Naive thymus-derived CD4-positive, alpha-beta T cell (primary cell): ENCODE measurements at regions not wholly inside any gene's neighbourhood (a gene's known extent, or its start where the extent isn't known, plus 50 kb on each side); places are given as distances from the start of the nearest gene placed in this dataset.

Experiments used
- ATAC-seq: fragments of 150-1000 bp; cut with Tn5 transposase; 2 replicates; pipeline ENCODE4 v1.10.0; 2021; ENCODE audit warnings: mild to moderate bottlenecking, moderate library complexity
- CTCF ChIA-PET: fragments of 350-600 bp; sonication (Branson Sonifier 250); formaldehyde crosslinking; loops from one replicate; lab custom pipeline; 2021; ENCODE audit warnings: antibody characterized with exemption; lab: Charles Lee
- POLR2A ChIA-PET: fragments of 350-600 bp; sonication (Branson Sonifier 250); formaldehyde crosslinking; loops from one replicate; lab custom pipeline; 2021; ENCODE audit warnings: antibody characterized with exemption, inconsistent platforms; lab: Charles Lee
- DNase-seq, 9 donors: peaks; one replicate each; pipeline versions ENCODE4 v3.0.0 to v3.0.0-alpha.2; 2020 to 2022; ENCODE audit warnings: mixed read lengths in 1 of 9
- H3K27ac ChIP-seq: one replicate; pipeline ENCODE4 v1.7.0; 2013; ENCODE audit warnings: mild to moderate bottlenecking, low read depth, low read length, moderate library complexity
- H3K27me3 ChIP-seq, 2 donors: one replicate each; pipeline ENCODE4 v1.7.0; 2013; ENCODE audit warnings: low read length in 2 of 2, mild to moderate bottlenecking in 2 of 2, moderate library complexity in 2 of 2; ENCODE audit not compliant: control insufficient read depth in 2 of 2, insufficient read depth in 2 of 2
- H3K36me3 ChIP-seq, 3 experiments: 1 replicate in 2 of 3; 2 replicates in 1 of 3; pipeline ENCODE4 v1.7.0; 2013; ENCODE audit warnings: low read length in 3 of 3, mild to moderate bottlenecking in 3 of 3, moderate library complexity in 1 of 3; ENCODE audit not compliant: insufficient read depth in 3 of 3, control insufficient read depth in 2 of 3
- H3K4me1 ChIP-seq, 2 donors: one replicate each; pipeline ENCODE4 v1.7.0; 2013; ENCODE audit warnings: low read length in 2 of 2, mild to moderate bottlenecking in 2 of 2, moderate library complexity in 1 of 2; ENCODE audit not compliant: control insufficient read depth in 2 of 2, insufficient read depth in 2 of 2
- H3K4me3 ChIP-seq: 2 replicates; pipeline ENCODE4 v1.7.0; 2013; ENCODE audit warnings: mild to moderate bottlenecking, low read length
- H3K9me3 ChIP-seq, 3 experiments: 1 replicate in 2 of 3; 2 replicates in 1 of 3; pipeline ENCODE4 v1.7.0; 2013; ENCODE audit warnings: low read length in 3 of 3; ENCODE audit not compliant: control insufficient read depth in 2 of 3
- H3K27ac Mint-ChIP-seq, 9 donors: one replicate each; pipeline ENCODE4 v1.8.0; 2020 to 2022; ENCODE audit warnings: mixed read lengths in 9 of 9, mild to moderate bottlenecking in 8 of 9, moderate library complexity in 5 of 9, inconsistent platforms in 2 of 9
- H3K27me3 Mint-ChIP-seq, 5 donors: one replicate each; pipeline ENCODE4 v1.8.0; 2021 to 2022; ENCODE audit warnings: mixed read lengths in 5 of 5, mild to moderate bottlenecking in 1 of 5
- H3K36me3 Mint-ChIP-seq, 5 donors: one replicate each; pipeline ENCODE4 v1.8.0; 2020 to 2022; ENCODE audit warnings: mixed read lengths in 5 of 5, mild to moderate bottlenecking in 3 of 5, inconsistent platforms in 1 of 5
- H3K4me1 Mint-ChIP-seq, 7 donors: one replicate each; pipeline ENCODE4 v1.8.0; 2020 to 2022; ENCODE audit warnings: mixed read lengths in 7 of 7, mild to moderate bottlenecking in 3 of 7, inconsistent platforms in 1 of 7
- H3K4me3 Mint-ChIP-seq, 10 donors: one replicate each; pipeline ENCODE4 v1.8.0; 2020 to 2022; ENCODE audit warnings: mild to moderate bottlenecking in 10 of 10, mixed read lengths in 10 of 10, moderate library complexity in 6 of 10, inconsistent platforms in 2 of 10
- H3K9me3 Mint-ChIP-seq, 11 donors: one replicate each; pipeline ENCODE4 v1.8.0; 2020 to 2022; ENCODE audit warnings: mixed read lengths in 11 of 11, mild to moderate bottlenecking in 4 of 11, inconsistent platforms in 1 of 11, moderate library complexity in 1 of 11
- intact Hi-C, 2 donors: fragments of 100-400 bp; cut with micrococcal nuclease; formaldehyde crosslinking; loops; one replicate each; pipeline ENCODE4 v1.15.1; 2023

DNA sequence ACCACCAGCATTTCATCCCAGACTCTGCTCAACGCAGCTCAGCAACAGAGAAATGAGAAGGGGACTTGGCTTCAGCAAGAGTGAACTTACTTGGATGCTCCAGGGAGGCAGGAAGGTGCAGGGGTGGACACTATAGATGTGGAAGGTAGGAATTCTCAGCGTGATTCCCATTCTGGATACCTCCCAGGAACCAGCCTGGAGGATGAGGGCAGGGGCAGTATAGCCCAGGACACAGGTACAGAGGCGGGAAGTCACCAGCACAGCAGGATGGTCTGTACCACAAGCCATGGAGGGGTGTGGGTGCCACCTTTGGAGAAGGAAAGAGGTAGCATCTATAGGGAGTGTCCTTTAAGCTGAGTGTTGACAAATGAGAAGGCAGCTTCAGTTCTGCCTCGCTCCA, 1275.2 kb downstream of the TBC1D22A start:
- Mint-ChIP-seq H3K27ac (no peak overlapping the region), H3K9me3 (peaks cover 0 to 6% (median 0%) of the 10 kb centered on the region in 11 donors), H3K36me3 (no peaks in the 10 kb centered on the region), H3K4me1 (no peaks in the 10 kb centered on the region), H3K4me3 (no peak overlapping the region), H3K27me3 (peaks cover 0 to 31% (median 25%) of the 10 kb centered on the region in 5 donors)
- intact Hi-C loops: no loop called here
- no peak overlapping the region for H3K27ac ChIP-seq
- CTCF ChIA-PET: no interaction called here
- no peaks in the 10 kb centered on the region for H3K27me3 ChIP-seq
- no peak for DNase-seq
- H3K4me3 ChIP-seq: no peak overlapping the region
- POLR2A ChIA-PET: no interaction called here
- no peaks in the 10 kb centered on the region for H3K4me1 ChIP-seq
- H3K9me3 ChIP-seq: no peaks in the 10 kb centered on the region
- no peaks in the 10 kb centered on the region for H3K36me3 ChIP-seq
- ATAC-seq: no peak

DNA sequence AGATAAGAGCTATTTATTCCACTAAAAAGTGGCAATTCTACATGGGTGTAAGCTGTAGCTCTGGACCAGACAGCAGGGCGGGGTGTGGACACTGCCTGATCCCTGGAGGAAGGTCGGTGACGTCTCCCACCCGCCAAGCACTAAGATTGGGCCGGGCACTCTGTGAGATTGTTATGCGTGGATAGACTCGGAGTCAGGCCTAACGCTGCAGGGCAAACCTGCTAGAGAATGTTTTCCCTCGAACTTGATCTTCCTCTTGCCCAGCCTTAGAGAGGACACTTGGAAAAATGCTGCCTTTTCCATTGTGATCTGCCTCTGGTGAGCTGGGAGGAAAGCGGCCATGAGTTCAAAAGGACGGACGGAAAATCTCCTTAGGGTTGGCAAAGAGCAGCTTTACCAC, 1273.4 kb downstream of the TBC1D22A start:
- Mint-ChIP-seq H3K27ac (no peak overlapping the region), H3K4me3 (no peak overlapping the region), H3K9me3 (peaks cover 0 to 3% (median 0%) of the 10 kb centered on the region in 11 donors), H3K27me3 (peaks cover 0 to 25% (median 21%) of the 10 kb centered on the region in 5 donors), H3K4me1 (no peaks in the 10 kb centered on the region), H3K36me3 (no peaks in the 10 kb centered on the region)
- DNase-seq (no peak), ATAC-seq (no peak)
- Histone ChIP-seq H3K27me3 (no peaks in the 10 kb centered on the region), H3K27ac (no peak overlapping the region), H3K4me1 (no peaks in the 10 kb centered on the region), H3K36me3 (no peaks in the 10 kb centered on the region), H3K9me3 (no peaks in the 10 kb centered on the region), H3K4me3 (no peak overlapping the region)
- intact Hi-C loops: no loop called here
- POLR2A ChIA-PET: no interaction called here
- CTCF ChIA-PET: no interaction called here

DNA sequence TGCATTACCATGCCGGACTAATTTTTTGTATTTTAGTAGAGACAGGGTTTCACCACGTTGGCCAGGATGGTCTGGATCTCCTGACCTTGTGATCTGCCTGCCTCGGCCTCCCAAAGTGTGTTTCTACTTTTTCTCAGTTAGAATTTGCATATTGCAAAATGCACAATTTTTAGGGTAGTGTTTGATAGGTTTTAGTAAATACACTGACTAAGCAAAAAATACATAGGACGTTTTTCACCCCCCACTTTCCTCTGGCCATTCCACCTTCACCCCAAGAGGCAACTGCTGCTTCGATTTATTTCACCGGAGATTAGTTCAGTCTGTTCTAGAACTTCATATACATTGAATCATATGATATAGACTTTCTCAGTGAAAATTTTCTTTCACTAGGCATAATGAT, 1269.1 kb downstream of the TBC1D22A start:
- H3K9me3 Mint-ChIP-seq: no peaks in the 10 kb centered on the region
- ChIA-PET CTCF (no interaction called here), POLR2A (no interaction called here)
- H3K27ac ChIP-seq: no peak overlapping the region
- H3K36me3 Mint-ChIP-seq: no peaks in the 10 kb centered on the region
- H3K9me3 ChIP-seq: no peaks in the 10 kb centered on the region
- H3K4me3 Mint-ChIP-seq: no peak overlapping the region
- DNase-seq (no peak), ATAC-seq (no peak)
- H3K4me3 ChIP-seq: no peak overlapping the region
- no peaks in the 10 kb centered on the region for H3K4me1 ChIP-seq
- H3K36me3 ChIP-seq: no peaks in the 10 kb centered on the region
- peaks cover 0 to 15% (median 9%) of the 10 kb centered on the region in 5 donors for H3K27me3 Mint-ChIP-seq
- no peak overlapping the region for H3K27ac Mint-ChIP-seq
- intact Hi-C loops: no loop called here
- no peaks in the 10 kb centered on the region for H3K27me3 ChIP-seq
- H3K4me1 Mint-ChIP-seq: no peaks in the 10 kb centered on the region

DNA sequence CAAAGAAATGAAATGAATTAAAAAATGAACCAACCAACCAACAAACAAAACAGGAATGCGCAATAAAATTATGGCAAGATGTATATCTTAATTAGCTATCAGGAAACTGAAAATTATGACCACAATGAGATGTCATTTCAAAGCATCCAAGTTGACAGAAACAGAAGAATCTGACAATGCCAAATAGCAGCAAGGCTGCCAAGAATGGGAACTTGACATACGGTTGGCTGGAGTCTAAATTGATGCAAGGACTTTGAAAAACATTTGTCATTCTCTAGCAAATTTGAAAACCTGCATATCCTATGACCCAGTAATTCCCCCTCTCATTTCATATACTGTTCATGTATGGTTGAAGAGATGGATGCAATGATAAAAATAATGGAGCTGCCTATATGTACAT, 1262.6 kb downstream of the TBC1D22A start:
- intact Hi-C loops: no loop called here
- no peak overlapping the region for H3K4me3 ChIP-seq
- no peaks in the 10 kb centered on the region for H3K36me3 ChIP-seq
- no peak overlapping the region for H3K27ac Mint-ChIP-seq
- H3K4me3 Mint-ChIP-seq: no peak overlapping the region
- no peaks in the 10 kb centered on the region for H3K36me3 Mint-ChIP-seq
- H3K27me3 Mint-ChIP-seq: peaks cover 3 to 27% (median 11%) of the 10 kb centered on the region in 5 donors
- H3K27me3 ChIP-seq: no peaks in the 10 kb centered on the region
- no peaks in the 10 kb centered on the region for H3K4me1 Mint-ChIP-seq
- peaks cover 0 to 7% (median 0%) of the 10 kb centered on the region in 3 experiments for H3K9me3 ChIP-seq
- CTCF ChIA-PET: no interaction called here
- H3K4me1 ChIP-seq: no peaks in the 10 kb centered on the region
- H3K9me3 Mint-ChIP-seq: peaks cover 4 to 14% (median 9%) of the 10 kb centered on the region in 11 donors
- DNase-seq (no peak), ATAC-seq (no peak)
- H3K27ac ChIP-seq: no peak overlapping the region
- POLR2A ChIA-PET: no interaction called here

DNA sequence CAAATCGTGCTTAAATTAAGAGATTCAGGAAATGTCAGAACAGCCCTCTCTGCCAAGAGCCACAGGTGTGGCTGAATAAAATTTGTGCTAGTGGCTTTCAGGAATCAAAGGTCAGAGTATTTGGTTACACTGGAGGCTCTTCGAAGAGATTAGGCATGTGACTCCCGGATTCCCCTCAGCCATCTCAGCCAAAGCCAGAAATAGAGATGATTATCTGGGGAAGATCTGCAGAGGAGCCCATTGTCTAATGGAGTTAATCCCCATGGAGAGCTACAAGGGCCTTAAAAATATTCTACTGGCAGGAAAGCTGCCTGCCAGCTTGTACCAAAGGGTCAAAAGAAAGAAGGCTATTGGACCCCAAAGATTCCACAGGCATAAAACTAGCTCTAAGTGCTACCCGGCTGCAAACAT, 1259.5 kb downstream of the TBC1D22A start:
- H3K4me1 ChIP-seq: no peaks in the 10 kb centered on the region
- POLR2A ChIA-PET: no interaction called here
- CTCF ChIA-PET: no interaction called here

DNA sequence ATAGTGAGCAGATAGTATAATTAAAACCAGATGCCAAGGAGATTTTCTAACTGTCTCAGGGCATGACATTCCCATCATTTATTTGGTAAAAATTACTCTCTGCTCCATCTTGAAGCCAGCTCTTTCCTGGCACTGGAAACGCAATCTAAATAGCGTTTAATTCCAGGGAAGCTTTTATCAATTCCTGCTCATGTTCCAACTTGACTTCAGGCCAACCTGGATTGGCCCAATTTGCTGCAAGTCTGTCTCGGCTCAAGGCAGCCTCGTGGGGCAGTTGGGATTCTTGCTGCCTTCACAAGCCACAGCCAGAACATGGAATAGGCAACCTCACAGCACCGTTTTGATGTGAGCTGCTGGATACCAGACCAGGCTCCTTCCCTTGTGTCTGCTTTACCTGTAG, 1255.9 kb downstream of the TBC1D22A start:
- Mint-ChIP-seq H3K27me3 (peaks cover 0 to 51% (median 47%) of the 10 kb centered on the region in 5 donors), H3K4me1 (no peaks in the 10 kb centered on the region), H3K36me3 (peaks cover 0 to 15% (median 0%) of the 10 kb centered on the region in 5 donors), H3K9me3 (peaks cover 15 to 29% (median 24%) of the 10 kb centered on the region in 11 donors), H3K4me3 (no peak overlapping the region), H3K27ac (no peak overlapping the region)
- no peaks in the 10 kb centered on the region for H3K36me3 ChIP-seq
- peaks cover 0 to 16% (median 0%) of the 10 kb centered on the region in 3 experiments for H3K9me3 ChIP-seq
- H3K27me3 ChIP-seq: no peaks in the 10 kb centered on the region
- H3K27ac ChIP-seq: no peak overlapping the region
- POLR2A ChIA-PET: no interaction called here
- CTCF ChIA-PET: no interaction called here
- ATAC-seq: no peak
- no peak for DNase-seq
- intact Hi-C loops: no loop called here
- no peak overlapping the region for H3K4me3 ChIP-seq
- H3K4me1 ChIP-seq: no peaks in the 10 kb centered on the region

More for the DNA sequence above, 1259.5 kb downstream of the TBC1D22A start:
- peaks cover 3 to 54% (median 31%) of the 10 kb centered on the region in 5 donors for H3K27me3 Mint-ChIP-seq
- no peak overlapping the region for H3K4me3 ChIP-seq
- no peak overlapping the region for H3K27ac ChIP-seq
- peaks cover 0 to 16% (median 0%) of the 10 kb centered on the region in 3 experiments for H3K9me3 ChIP-seq
- no peaks in the 10 kb centered on the region for H3K27me3 ChIP-seq
- peaks cover 0 to 15% (median 0%) of the 10 kb centered on the region in 5 donors for H3K36me3 Mint-ChIP-seq
- H3K27ac Mint-ChIP-seq: no peak overlapping the region
- intact Hi-C loops: no loop called here
- H3K4me3 Mint-ChIP-seq: no peak overlapping the region
- peaks cover 15 to 29% (median 24%) of the 10 kb centered on the region in 11 donors for H3K9me3 Mint-ChIP-seq
- ATAC-seq (no peak), DNase-seq (no peak)
- no peaks in the 10 kb centered on the region for H3K4me1 Mint-ChIP-seq
- no peaks in the 10 kb centered on the region for H3K36me3 ChIP-seq

DNA sequence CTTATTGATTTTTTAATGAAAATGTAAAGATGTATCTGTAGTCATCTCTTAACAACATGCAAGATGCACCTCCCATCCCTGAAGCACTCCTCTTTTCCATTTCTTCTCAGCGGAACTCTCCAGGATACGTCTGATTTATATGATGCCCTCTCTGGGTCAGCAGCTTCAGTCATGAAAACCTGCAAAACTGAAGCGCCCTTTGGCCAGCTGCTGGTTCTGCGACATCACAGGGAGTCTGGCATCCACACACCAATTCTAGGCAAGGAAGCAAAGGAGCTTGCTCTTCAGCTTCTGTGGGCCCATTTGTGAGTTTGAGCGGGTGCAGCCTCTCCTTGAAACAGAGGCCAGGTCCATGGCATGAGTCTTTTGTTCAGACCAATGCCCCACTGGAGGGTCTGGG, 1253.3 kb downstream of the TBC1D22A start:
- no peak overlapping the region for H3K27ac ChIP-seq
- peaks cover 13 to 23% (median 21%) of the 10 kb centered on the region in 11 donors for H3K9me3 Mint-ChIP-seq
- peaks cover 0 to 47% (median 40%) of the 10 kb centered on the region in 5 donors for H3K27me3 Mint-ChIP-seq
- no peaks in the 10 kb centered on the region for H3K27me3 ChIP-seq
- H3K4me3 Mint-ChIP-seq: no peak overlapping the region
- CTCF ChIA-PET: no interaction called here
- H3K36me3 ChIP-seq: no peaks in the 10 kb centered on the region
- H3K9me3 ChIP-seq: peaks cover 0 to 14% (median 0%) of the 10 kb centered on the region in 3 experiments
- H3K27ac Mint-ChIP-seq: no peak overlapping the region
- no peak overlapping the region for H3K4me3 ChIP-seq
- POLR2A ChIA-PET: no interaction called here
- H3K4me1 ChIP-seq: no peaks in the 10 kb centered on the region
- no peak for ATAC-seq
- intact Hi-C loops: no loop called here
- H3K36me3 Mint-ChIP-seq: peaks cover 0 to 15% (median 0%) of the 10 kb centered on the region in 5 donors
- no peak for DNase-seq
- H3K4me1 Mint-ChIP-seq: no peaks in the 10 kb centered on the region
